Activated naive CD4-positive, alpha-beta T cell treated with anti-CD3 and anti-CD28 coated beads, Interleukin-2, amount 50 U/mL, for 72 hours (primary cell): ENCODE measurements at regions not wholly inside any gene's neighbourhood (a gene's known extent, or its start where the extent isn't known, plus 50 kb on each side); places are given as distances from the start of the nearest gene placed in this dataset.
"Not testable (repeated sequence)": the region's sequence is repeated elsewhere in the genome, so short reads cannot be mapped to it uniquely, and the experiment has no call there.

Source experiments
- ATAC-seq, 2 donors: fragments of 150-1000 bp; cut with Tn5 transposase; 2 replicates each; pipeline ENCODE4 v1.10.0; 2021; ENCODE audit warnings: mild to moderate bottlenecking in 2 of 2, moderate library complexity in 2 of 2
- DNase-seq, 2 donors: peaks; one replicate each; pipeline ENCODE4 v3.0.0; 2021 to 2022; ENCODE audit warnings: low spot score in 2 of 2
- H3K27ac Mint-ChIP-seq, 2 donors: one replicate each; pipeline ENCODE4 v1.8.0; 2022; ENCODE audit warnings: mild to moderate bottlenecking in 2 of 2, mixed read lengths in 2 of 2
- H3K36me3 Mint-ChIP-seq, 2 donors: one replicate each; pipeline ENCODE4 v1.8.0; 2022; ENCODE audit warnings: mixed read lengths in 2 of 2
- H3K9me3 Mint-ChIP-seq, 2 donors: one replicate each; pipeline ENCODE4 v1.8.0; 2022; ENCODE audit warnings: mixed read lengths in 2 of 2

DNA sequence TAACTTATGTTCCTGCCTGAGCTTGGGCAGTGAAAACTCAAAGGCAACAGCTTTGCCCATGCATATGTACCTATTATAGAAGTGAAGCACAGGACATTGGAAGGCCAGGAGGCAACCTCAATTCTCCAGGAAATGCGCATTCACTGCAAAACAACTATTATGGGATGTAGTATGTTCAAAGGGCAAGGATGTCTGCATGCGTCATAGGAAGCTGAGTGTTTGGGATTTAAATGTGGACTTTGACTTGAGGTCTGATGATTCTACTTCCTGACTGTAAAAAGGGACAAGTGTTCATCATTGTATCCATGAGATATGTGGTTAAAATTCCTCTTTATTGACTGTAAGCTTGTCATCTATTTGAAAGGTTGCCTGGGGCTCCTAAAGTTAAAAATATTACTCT is 103.3 kb upstream of the TRIM77 start:
- H3K27ac Mint-ChIP-seq, H3K9me3 Mint-ChIP-seq, DNase-seq, H3K36me3 Mint-ChIP-seq, ATAC-seq: not testable (repeated sequence)

DNA sequence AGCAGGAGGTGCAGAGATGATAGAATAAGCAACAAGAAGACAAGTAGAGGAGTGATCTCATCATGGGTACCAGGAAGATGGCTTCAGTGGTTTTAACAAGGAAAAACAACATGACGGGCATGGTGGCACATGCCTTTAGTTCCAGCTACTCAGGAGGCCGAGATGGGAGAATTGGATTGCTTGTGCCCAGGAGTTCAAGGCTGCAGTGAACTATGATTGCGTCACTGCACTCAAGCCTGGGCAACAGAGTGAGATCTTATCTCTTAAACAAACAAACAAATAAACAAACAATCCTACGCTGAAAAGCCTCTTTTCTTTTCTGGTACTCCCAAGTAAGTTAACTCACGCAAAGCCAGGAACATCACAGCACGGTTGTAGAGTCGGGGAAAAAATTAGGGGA is 102.6 kb upstream of the TRIM77 start:
- not testable (repeated sequence) for H3K27ac Mint-ChIP-seq, H3K9me3 Mint-ChIP-seq, H3K36me3 Mint-ChIP-seq, DNase-seq, ATAC-seq

DNA sequence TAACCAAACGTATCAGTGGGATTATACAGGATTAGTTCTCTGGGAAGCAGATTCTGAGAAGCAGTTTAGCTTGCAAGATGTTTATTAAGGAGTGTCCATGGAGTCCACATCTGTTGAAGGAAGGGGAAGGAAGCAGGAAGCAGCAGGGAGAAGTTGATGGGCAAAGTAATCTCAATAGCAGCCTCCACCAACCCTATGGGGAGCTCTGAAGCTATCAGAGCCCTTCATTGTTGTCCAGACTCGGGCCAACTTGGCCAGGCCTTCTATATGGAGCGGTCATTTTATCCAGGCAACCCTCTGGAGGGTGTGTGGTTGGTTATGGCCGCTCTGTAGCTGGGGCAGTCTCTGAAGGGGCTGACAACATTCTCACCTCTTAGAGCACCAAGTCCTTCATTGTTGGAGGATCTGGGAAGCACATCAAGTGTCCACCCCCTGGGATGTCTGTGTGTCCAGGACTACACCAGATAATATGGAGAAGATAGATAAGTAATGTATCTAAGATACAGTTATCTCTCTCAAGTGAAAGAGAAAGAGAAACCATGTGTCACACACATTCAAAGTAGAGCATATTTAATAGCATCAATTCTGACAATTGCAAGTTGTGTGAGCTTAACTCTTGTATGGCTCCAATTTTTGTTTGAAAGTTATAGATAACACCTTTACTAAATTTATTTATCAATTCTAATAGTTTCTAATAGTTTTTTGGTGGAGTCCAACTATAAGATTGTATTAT is 101.7 kb upstream of the TRIM77 start:
- H3K36me3 Mint-ChIP-seq = no peaks in the 10 kb centered on the region
- DNase-seq (no peak), ATAC-seq (no peak)
- no peaks in the 10 kb centered on the region for H3K9me3 Mint-ChIP-seq
- peak overlapping the region in 1 of 2 donors; percentile 55 for H3K27ac Mint-ChIP-seq

DNA sequence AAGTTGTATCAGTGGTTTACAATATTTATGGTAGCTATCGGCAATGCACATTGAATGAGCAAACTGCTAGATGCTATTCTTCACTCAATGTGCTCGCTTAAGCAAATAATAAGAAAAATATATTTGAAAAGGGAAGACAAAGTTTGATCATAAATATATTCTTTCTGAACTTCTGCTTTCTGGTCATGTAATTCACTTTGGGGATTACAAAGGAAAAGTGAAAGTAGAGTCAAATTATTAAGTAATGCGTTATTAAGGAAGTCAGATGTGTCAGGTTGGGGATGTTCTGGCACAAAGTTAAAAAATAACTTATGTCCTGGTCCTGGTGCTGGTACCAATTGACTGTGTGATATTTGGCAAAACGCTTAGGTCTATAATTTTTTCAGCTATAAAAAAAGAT is 98.0 kb upstream of the TRIM77 start:
- DNase-seq = no peak
- Mint-ChIP-seq H3K9me3 (no peaks in the 10 kb centered on the region), H3K27ac (no peak overlapping the region), H3K36me3 (no peaks in the 10 kb centered on the region)
- no peak for ATAC-seq

DNA sequence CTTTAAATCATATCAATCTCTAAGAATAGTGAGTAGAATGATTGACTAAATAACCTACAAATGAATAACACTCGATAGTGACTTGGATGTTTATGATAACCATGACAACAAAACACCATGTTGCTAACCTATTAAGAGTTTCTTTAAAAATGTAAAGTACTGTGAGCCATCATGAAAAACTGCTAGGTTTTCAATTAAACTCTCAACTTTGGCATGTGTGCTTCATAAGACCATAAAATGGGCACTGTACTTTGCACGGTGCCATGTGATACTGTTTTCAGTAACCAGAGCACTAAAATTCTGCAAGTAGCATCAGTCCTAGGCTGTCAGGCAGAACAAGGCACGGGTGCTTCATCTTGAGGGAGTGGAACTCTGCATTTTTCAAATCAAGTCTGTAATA is 96.2 kb upstream of the TRIM77 start:
- no peak for DNase-seq
- H3K9me3 Mint-ChIP-seq = no peaks in the 10 kb centered on the region

DNA sequence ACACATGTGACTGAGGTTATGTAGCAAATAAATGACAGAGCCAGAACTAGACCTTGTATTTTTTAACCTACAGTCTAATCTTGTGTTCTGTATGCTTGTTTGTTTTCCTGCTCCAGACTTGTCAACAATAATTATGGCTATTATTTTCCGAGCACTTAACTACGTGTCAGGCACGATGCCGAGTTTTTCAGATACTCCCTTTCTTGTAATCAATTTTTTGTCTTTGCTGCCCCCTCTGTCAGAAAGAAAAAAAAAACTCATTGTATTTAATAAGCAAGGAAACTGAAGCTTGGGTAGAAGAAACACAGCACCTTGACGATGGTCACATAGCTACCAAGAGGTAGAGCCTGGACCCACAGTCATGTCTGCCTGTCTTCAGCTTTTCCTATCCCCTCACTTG is 95.7 kb upstream of the TRIM77 start:
- H3K9me3 Mint-ChIP-seq, DNase-seq, H3K27ac Mint-ChIP-seq, H3K36me3 Mint-ChIP-seq, ATAC-seq: not testable (repeated sequence)

More for the DNA sequence above, 96.2 kb upstream of the TRIM77 start:
- no peak for ATAC-seq
- Mint-ChIP-seq H3K36me3 (no peaks in the 10 kb centered on the region), H3K27ac (no peak overlapping the region)

DNA sequence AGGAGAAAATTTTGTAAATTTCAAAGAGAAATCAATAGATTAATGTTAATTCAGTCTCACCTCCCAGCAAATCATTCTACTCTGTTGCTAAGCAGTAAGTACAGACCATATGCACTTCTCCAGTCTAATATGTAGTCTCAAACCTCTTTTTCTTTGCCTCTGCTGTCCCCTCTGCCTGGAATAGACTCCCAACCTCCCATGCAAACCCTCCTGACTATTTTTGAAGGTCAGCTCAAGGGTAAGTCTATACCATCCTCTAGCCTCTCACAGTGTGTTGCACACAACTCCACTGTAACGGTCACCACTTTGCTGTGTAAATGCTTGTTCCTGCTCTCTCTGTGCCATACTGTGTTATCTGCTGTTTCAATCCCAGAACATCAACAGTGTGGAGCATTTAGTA is 94.5 kb upstream of the TRIM77 start:
- not testable (repeated sequence) for H3K36me3 Mint-ChIP-seq, ATAC-seq, H3K9me3 Mint-ChIP-seq, DNase-seq, H3K27ac Mint-ChIP-seq

DNA sequence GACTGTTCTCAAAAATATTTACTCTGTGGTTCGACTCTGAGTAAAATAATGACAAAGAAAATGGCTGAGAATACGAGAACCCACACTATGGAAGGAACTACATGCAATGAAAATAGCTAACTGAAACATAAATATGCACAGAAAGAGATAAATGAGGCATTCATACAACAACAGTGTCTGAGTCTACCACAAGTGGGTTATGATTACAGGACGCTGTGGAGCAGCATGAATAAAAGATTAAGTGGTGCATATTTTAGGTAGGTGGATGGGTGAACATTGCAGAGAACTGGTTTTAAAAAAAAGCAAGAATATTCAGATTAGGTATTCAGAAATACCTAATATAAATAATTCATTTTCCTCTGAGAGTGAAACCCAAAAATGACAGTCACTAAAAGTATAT is 93.9 kb upstream of the TRIM77 start:
- not testable (repeated sequence) for H3K9me3 Mint-ChIP-seq, H3K27ac Mint-ChIP-seq, H3K36me3 Mint-ChIP-seq, ATAC-seq, DNase-seq

DNA sequence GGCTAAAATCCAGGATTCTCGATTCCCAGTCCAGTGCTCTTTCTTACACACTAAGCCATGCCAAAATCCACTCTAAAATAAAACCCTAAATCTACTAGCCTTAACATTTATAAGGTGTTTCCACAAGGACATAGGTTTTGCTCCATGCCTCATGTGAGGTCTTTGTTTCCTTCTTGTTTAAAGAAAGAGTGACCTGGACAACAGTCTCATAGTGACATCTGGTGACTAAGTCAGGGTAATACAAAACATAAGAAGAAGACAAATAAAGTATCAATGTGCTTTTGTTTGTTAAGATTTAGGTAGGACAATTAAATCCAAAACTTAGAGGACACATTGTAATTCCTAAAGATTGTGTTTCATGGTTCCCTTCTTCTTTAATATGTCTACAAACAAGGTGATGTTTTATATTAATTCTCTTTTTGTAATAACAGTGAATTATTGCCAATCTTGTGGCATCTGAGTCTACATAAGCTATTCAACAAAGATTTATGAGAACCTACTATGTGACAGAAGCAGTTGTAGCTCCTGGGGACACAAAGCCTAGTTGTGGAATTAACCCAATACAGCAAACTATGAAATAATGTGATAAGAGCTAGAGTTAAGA is 93.0 kb upstream of the TRIM77 start:
- not testable (repeated sequence) for ATAC-seq, H3K27ac Mint-ChIP-seq, H3K36me3 Mint-ChIP-seq, H3K9me3 Mint-ChIP-seq, DNase-seq

DNA sequence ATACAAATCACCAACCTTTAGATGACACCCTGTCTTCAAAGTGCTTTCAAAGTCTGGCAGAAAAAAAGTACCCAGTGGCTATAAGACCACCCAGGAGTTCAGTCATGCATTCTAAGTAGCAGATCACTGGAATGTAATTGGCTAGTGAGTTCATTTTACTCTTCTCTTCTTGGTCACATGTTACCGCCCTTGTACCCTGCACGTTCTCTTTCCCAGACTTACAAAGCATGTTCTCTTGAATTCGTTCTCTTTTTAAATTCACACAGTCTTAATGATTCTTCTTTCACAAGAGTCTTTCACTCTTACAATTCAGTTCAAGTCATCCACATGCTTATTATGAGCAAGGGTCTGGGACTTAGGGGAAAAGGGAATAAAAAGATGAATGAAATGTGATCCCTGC is 89.4 kb upstream of the TRIM77 start:
- not testable (repeated sequence) for ATAC-seq, DNase-seq, H3K27ac Mint-ChIP-seq, H3K9me3 Mint-ChIP-seq, H3K36me3 Mint-ChIP-seq

DNA sequence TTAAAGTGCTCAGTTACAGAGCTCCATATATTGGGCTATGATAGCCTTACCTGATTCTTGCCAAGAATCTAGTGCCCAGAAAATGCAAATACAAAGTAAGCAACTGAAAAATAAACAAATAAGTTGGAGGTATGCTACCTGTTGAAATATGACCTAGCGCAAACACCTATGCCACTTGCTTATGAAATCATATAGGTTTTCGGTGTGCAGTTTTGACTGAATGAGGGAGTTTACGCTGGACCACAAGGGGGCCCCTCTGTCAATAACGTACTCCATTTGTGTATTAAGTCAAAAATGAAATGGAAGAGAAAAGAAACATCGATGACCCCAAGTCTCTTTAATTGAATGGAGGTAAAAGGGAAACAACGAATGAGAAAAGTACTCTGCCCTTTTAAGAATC is 84.9 kb upstream of the TRIM77 start:
- Mint-ChIP-seq H3K9me3 (peaks cover 0 to 4% of the 10 kb centered on the region in 2 donors), H3K36me3 (no peaks in the 10 kb centered on the region), H3K27ac (no peak overlapping the region)
- DNase-seq = no peak
- no peak for ATAC-seq

DNA sequence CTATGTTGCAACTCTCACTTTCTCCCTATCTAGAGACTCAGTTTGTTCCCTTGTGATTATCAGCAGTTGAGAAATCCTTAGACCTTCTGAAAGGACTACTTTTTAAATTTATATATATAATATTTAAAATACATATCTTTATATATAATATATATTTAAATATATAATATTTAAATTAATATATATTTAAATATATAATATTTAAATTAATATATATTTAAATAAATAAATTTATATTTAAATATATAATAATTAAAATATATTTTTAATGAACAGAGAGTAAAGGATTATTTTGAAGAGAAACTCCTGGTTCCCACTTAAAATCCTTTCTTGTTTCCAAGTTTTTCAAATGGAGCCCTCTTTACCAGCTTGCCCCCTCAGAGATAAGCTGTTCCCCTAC is 83.7 kb upstream of the TRIM77 start:
- Mint-ChIP-seq H3K9me3 (peaks cover 0 to 4% of the 10 kb centered on the region in 2 donors), H3K36me3 (no peaks in the 10 kb centered on the region), H3K27ac (no peak overlapping the region)
- DNase-seq = no peak
- no peak for ATAC-seq

DNA sequence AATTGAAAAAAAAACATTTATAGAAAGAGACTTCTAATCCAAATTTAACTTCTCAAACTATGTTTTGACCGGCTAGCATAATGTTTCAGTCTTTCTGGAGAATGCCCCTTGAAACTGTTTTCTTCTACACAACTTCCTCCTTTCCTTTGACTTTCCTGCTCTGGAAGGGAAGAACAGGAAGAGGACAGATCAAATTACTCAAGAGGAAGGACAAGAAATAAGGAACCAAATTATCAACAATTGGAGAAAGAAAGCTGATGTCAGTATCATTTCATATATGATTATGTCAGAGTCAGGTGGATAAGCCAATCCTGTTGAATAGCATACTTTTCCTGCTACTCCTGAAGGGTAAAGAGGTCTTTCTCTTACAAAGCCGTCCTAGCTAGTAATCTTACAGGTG is 83.2 kb upstream of the TRIM77 start:
- not testable (repeated sequence) for H3K36me3 Mint-ChIP-seq, DNase-seq, ATAC-seq, H3K9me3 Mint-ChIP-seq, H3K27ac Mint-ChIP-seq

DNA sequence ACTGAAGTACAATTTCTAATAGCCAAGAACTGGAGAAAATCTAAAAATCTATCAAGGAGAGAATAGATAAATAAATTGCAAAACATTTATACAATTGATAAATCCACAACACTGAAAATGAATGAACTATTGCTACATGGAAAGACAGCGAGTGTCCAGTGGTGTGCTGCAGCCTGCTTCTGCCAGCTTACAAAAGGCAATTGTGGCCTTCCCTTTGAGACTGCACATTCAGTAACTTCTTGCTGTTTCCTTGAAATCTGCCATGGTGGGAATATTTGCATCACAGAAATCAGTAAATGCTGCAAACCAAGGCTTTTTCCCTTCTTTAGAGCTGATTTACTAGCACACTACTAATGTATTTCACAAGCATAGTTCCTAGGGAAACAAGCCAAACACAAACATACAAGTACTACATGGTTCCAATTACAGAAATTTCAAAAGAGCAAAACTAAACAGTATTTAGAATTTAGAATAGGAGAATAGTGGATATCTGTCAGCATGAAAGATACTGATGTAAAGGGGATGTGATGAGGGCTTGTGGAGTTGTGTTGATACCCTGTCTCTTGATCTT is 76.9 kb upstream of the TRIM77 start:
- no peaks in the 10 kb centered on the region for H3K36me3 Mint-ChIP-seq
- peaks cover 0 to 3% of the 10 kb centered on the region in 2 donors for H3K9me3 Mint-ChIP-seq
- ATAC-seq (no peak), DNase-seq (no peak)
- no peak overlapping the region for H3K27ac Mint-ChIP-seq

DNA sequence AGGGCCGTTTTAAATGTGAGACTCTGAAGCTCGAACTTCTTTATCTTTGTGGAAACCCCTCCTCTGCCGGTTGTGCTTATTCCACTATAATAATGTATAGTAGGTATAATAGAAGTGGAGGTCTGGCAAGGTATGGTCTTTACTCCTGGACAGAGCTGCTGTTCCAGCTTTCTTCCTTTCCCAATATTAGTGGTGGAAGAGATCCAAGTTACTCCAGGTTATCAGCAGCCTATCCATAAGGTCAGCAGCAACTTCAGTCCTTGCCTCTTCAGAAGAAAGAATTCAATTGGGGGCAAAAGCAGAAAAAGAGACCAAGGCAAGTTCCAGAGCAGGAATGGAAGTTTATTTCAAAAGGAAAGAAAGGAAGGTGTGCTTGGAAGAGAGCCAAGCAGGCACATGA is 69.3 kb upstream of the TRIM77 start:
- H3K9me3 Mint-ChIP-seq, H3K36me3 Mint-ChIP-seq, ATAC-seq, DNase-seq, H3K27ac Mint-ChIP-seq: not testable (repeated sequence)

DNA sequence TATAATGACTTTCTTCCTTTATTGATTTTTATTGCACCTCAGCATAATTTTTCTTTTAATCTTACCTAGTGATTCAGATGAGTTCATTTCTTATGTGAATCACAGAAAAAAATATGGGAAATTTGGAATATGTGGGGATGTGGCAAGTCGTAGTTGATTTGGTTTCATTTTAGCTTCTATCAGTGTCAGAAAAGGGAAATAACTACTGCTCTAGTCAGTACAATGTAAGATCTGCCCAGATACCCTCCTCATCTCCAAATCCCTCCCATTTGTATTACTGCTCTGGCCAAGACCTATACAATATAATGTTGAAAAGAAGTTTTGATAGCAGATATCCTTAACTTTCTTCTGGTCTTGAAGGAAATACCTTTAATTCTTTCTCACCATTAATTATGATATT is 61.9 kb upstream of the TRIM77 start:
- DNase-seq, H3K27ac Mint-ChIP-seq, H3K9me3 Mint-ChIP-seq, ATAC-seq, H3K36me3 Mint-ChIP-seq: not testable (repeated sequence)

DNA sequence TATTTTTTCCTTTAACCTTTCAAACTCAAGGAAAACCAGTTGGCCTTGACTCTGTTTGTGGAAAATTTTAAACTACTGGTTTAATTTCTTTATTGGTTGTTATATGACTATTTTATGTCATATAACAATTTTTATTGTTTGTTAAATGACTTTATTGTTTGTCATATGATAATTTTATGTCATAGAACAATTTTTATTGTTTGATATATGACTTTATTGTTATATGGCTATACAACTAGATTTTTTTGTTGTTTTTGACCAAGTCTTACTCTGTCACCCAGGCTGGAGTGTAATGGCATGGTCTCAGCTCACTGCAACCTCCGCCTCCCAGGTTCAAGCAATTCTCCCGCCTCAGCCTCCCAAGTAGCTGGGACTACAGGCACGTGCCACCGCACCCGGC is 61.1 kb upstream of the TRIM77 start:
- not testable (repeated sequence) for DNase-seq, H3K27ac Mint-ChIP-seq, ATAC-seq, H3K36me3 Mint-ChIP-seq, H3K9me3 Mint-ChIP-seq

DNA sequence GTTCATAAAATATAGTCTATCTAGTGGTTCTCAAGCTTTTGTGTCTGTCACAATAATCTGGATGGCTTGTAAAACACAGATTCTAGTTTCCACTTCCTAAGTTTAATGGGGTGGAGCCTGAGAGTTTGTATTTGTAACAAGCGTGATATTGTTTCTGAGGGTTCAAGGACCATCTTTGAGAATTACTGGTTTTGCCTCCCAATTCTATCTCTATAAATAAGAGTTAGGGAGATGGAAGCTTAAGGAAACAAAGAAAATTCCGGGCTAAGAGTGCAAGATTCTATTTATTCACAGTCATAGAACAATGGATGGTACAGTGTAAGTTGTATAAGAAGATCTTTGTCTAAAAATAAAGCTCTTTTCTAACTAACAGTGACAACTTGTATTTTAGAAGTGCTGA is 55.4 kb upstream of the TRIM77 start:
- ATAC-seq, H3K36me3 Mint-ChIP-seq, DNase-seq: not testable (repeated sequence)

More for the DNA sequence above, 55.4 kb upstream of the TRIM77 start:
- not testable (repeated sequence) for H3K27ac Mint-ChIP-seq, H3K9me3 Mint-ChIP-seq
